ENCODE measurements at regions not wholly inside any gene's neighbourhood (a gene's known extent, or its start where the extent isn't known, plus 50 kb on each side); places are given as distances from the start of the nearest gene placed in this dataset.

DNA sequence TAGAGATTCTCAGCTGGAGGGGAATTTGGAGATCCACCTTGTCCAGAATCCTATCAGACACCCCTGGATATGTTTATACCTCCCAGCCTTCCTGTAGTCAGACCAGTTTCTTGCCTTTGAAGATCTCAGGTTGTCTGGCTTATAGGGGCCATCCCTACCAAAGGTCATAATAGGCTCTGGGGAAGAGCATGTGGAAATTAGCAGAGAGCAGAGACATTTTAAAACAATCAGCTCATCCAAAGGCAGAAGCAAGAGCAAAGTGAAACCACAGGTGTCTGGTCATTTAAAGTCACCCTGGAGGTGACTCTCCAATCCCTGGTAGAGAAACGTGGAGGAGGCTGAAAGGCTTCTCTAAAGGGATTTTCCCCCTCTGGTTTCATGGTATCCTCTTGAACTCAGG lies 299.3 kb upstream of the EEF2KMT start:
- Histone ChIP-seq H3K27me3 (ENCODE audit: control insufficient read depth in 3 of 3, insufficient read depth in 3 of 3, low read length in 3 of 3) (no peaks in the 10 kb centered on the region), H3K9me3 (ENCODE audit: control insufficient read depth in 3 of 3, low read length in 3 of 3) (peaks cover 0 to 4% (median 3%) of the 10 kb centered on the region in 3 donors), H3K27ac (ENCODE audit: low read depth, low read length) (no peak overlapping the region), H3K4me1 (ENCODE audit: control insufficient read depth in 3 of 3, insufficient read depth in 3 of 3, low read length in 3 of 3) (no peaks in the 10 kb centered on the region), H3K36me3 (ENCODE audit: control insufficient read depth in 3 of 3, insufficient read depth in 3 of 3, low read length in 3 of 3) (no peaks in the 10 kb centered on the region), H3K4me3 (ENCODE audit: low read length in 3 of 3) (no peak overlapping the region), H3K9ac (ENCODE audit: low read depth in 1 of 3, low read length in 3 of 3) (no peak overlapping the region)

DNA sequence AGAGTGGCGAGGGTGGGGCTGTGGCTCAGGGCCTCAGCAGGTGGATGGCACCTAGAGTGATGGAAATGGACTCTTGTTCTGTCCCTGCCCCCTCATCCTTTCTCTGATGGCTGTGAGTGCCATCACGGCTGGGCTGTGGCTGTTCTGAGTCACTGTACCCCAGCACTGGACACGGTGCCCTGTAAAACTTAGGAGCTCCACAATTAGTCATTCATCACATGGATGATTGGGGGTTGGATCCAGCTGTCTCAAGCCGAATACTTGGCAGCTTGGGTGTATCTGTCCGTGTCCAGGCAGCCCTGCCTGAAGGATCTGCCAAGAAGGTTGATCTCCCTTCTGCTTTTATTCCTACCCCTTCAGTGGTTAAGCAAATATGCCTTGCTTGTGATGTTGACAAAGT lies 295.5 kb upstream of the EEF2KMT start:
- Histone ChIP-seq H3K27me3 (ENCODE audit: control insufficient read depth in 3 of 3, insufficient read depth in 3 of 3, low read length in 3 of 3) (no peaks in the 10 kb centered on the region), H3K4me3 (ENCODE audit: low read length in 3 of 3) (no peak overlapping the region), H3K36me3 (ENCODE audit: control insufficient read depth in 3 of 3, insufficient read depth in 3 of 3, low read length in 3 of 3) (no peaks in the 10 kb centered on the region), H3K9me3 (ENCODE audit: control insufficient read depth in 3 of 3, low read length in 3 of 3) (peaks cover 1 to 3% (median 2%) of the 10 kb centered on the region in 3 donors), H3K27ac (ENCODE audit: low read depth, low read length) (no peak overlapping the region), H3K4me1 (ENCODE audit: control insufficient read depth in 3 of 3, insufficient read depth in 3 of 3, low read length in 3 of 3) (no peaks in the 10 kb centered on the region), H3K9ac (ENCODE audit: low read depth in 1 of 3, low read length in 3 of 3) (no peak overlapping the region)

DNA sequence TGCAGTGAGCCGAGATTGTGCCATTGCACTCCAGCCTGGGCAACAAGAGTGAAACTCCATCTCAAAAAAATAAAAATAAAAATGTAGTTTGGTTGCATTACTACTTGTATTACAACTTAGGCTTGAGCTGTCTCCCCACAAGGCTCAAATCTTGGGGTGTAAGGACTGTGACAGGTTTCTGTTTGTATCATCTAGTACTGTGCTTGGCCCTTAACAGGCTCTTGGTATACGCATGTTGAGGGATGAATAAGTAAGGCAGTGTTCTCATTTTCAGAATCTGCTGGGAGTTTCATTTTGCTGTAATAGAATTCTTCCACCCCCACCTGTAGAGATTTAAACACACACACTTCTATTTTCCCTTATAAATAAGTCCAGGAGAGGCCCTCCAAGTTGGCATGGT lies 289.4 kb upstream of the EEF2KMT start:
- peaks cover 0 to 9% (median 4%) of the 10 kb centered on the region in 3 donors for H3K9me3 ChIP-seq (ENCODE audit: control insufficient read depth in 3 of 3, low read length in 3 of 3)
- no peaks in the 10 kb centered on the region for H3K36me3 ChIP-seq (ENCODE audit: control insufficient read depth in 3 of 3, insufficient read depth in 3 of 3, low read length in 3 of 3)
- H3K9ac ChIP-seq (ENCODE audit: low read depth in 1 of 3, low read length in 3 of 3), result no peak overlapping the region
- no peaks in the 10 kb centered on the region for H3K4me1 ChIP-seq (ENCODE audit: control insufficient read depth in 3 of 3, insufficient read depth in 3 of 3, low read length in 3 of 3)
- H3K27me3 ChIP-seq (ENCODE audit: control insufficient read depth in 3 of 3, insufficient read depth in 3 of 3, low read length in 3 of 3), result no peaks in the 10 kb centered on the region
- no peak overlapping the region for H3K4me3 ChIP-seq (ENCODE audit: low read length in 3 of 3)
- no peak overlapping the region for H3K27ac ChIP-seq (ENCODE audit: low read depth, low read length)

DNA sequence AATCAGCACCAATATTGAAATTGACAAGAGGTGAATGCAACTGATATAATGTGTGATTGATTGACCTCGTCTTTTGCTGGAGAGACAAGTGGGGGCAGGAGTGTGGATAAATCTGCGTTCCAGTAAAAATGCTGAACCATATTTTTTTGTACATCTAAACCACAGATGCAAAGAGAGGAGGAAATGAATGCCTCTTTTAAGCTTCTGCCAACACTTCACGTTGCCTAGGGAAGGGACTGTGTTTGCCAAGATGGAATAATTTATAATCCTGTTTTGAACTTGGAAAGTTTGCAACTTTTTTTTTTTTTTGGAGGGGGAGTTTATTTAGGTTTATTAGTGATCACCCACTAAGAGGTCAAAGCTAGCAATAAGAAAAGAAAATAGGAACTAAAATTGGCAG lies 288.2 kb upstream of the EEF2KMT start:
- Histone ChIP-seq H3K27ac (ENCODE audit: low read depth, low read length) (no peak overlapping the region), H3K9me3 (ENCODE audit: control insufficient read depth in 3 of 3, low read length in 3 of 3) (peaks cover 0 to 9% (median 4%) of the 10 kb centered on the region in 3 donors), H3K27me3 (ENCODE audit: control insufficient read depth in 3 of 3, insufficient read depth in 3 of 3, low read length in 3 of 3) (no peaks in the 10 kb centered on the region), H3K4me1 (ENCODE audit: control insufficient read depth in 3 of 3, insufficient read depth in 3 of 3, low read length in 3 of 3) (no peaks in the 10 kb centered on the region), H3K9ac (ENCODE audit: low read depth in 1 of 3, low read length in 3 of 3) (no peak overlapping the region), H3K36me3 (ENCODE audit: control insufficient read depth in 3 of 3, insufficient read depth in 3 of 3, low read length in 3 of 3) (no peaks in the 10 kb centered on the region), H3K4me3 (ENCODE audit: low read length in 3 of 3) (no peak overlapping the region)

DNA sequence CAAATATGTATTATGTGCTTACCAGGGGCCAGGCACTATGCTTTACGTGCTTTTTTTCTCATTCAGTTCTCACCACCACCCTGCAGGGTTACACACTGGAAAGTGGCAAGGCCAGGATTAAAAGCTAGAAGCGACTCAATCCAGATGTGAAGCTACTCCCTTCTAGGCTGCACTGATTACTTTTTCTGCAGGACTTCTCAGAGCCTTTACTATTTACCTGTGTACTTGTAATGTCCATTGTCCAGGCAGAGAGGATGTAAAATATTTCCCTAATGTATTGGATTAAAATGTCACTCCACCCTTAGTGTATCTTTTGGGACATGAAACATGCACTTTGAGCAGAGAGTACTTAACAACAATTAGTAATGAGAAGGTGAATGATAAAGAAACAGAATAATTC lies 287.5 kb upstream of the EEF2KMT start:
- Histone ChIP-seq H3K9me3 (ENCODE audit: control insufficient read depth in 3 of 3, low read length in 3 of 3) (peaks cover 0 to 7% (median 4%) of the 10 kb centered on the region in 3 donors), H3K27ac (ENCODE audit: low read depth, low read length) (no peak overlapping the region)

DNA sequence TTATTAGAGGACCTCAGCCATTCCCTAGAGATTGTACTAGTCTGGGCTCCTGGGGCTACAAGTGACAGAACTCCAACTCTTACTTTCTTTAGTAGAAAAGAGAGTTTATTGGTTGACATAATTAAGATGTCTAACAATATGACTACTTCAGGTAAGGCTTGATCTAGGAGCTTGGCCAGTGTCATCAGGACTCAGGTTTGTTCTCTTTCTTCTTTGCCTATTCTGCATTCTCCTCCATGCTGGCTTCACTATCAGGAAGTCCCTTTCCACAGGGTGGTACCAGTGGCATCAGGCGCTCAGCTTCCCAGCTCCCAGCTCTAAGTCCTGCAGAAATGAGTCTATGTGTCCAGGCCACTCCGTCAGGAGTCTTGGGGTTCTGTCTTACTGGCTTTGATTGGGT lies 286.1 kb upstream of the EEF2KMT start:
- Histone ChIP-seq H3K36me3 (ENCODE audit: control insufficient read depth in 3 of 3, insufficient read depth in 3 of 3, low read length in 3 of 3) (no peaks in the 10 kb centered on the region), H3K27me3 (ENCODE audit: control insufficient read depth in 3 of 3, insufficient read depth in 3 of 3, low read length in 3 of 3) (no peaks in the 10 kb centered on the region), H3K9me3 (ENCODE audit: control insufficient read depth in 3 of 3, low read length in 3 of 3) (peaks cover 0 to 7% (median 4%) of the 10 kb centered on the region in 3 donors), H3K4me1 (ENCODE audit: control insufficient read depth in 3 of 3, insufficient read depth in 3 of 3, low read length in 3 of 3) (no peaks in the 10 kb centered on the region), H3K27ac (ENCODE audit: low read depth, low read length) (no peak overlapping the region), H3K4me3 (ENCODE audit: low read length in 3 of 3) (no peak overlapping the region), H3K9ac (ENCODE audit: low read depth in 1 of 3, low read length in 3 of 3) (no peak overlapping the region)

More for the DNA sequence above, 287.5 kb upstream of the EEF2KMT start:
- Histone ChIP-seq H3K36me3 (ENCODE audit: control insufficient read depth in 3 of 3, insufficient read depth in 3 of 3, low read length in 3 of 3) (no peaks in the 10 kb centered on the region), H3K4me1 (ENCODE audit: control insufficient read depth in 3 of 3, insufficient read depth in 3 of 3, low read length in 3 of 3) (no peaks in the 10 kb centered on the region), H3K9ac (ENCODE audit: low read depth in 1 of 3, low read length in 3 of 3) (no peak overlapping the region), H3K4me3 (ENCODE audit: low read length in 3 of 3) (no peak overlapping the region), H3K27me3 (ENCODE audit: control insufficient read depth in 3 of 3, insufficient read depth in 3 of 3, low read length in 3 of 3) (no peaks in the 10 kb centered on the region)

DNA sequence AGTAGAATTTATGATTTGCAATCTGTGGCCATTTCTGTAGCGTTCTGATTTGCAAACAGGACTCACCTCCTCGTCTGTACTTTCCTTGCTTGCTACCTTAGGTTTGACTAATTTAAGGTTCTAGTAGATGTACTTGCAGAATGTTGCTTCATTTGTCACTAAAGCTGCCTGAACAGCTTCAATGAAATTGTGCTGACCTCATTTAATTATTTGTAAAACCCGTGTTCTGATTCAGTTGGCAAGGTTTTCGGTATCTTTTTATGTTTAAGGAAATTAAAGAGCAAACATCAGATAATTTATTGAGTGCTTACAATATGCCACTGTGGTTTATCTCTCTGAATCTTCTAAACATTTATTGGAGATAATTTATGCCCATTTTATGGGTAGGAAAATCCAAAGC lies 284.9 kb upstream of the EEF2KMT start:
- Histone ChIP-seq H3K27me3 (ENCODE audit: control insufficient read depth in 3 of 3, insufficient read depth in 3 of 3, low read length in 3 of 3) (no peaks in the 10 kb centered on the region), H3K9ac (ENCODE audit: low read depth in 1 of 3, low read length in 3 of 3) (no peak overlapping the region), H3K4me3 (ENCODE audit: low read length in 3 of 3) (no peak overlapping the region), H3K27ac (ENCODE audit: low read depth, low read length) (no peak overlapping the region), H3K36me3 (ENCODE audit: control insufficient read depth in 3 of 3, insufficient read depth in 3 of 3, low read length in 3 of 3) (no peaks in the 10 kb centered on the region), H3K9me3 (ENCODE audit: control insufficient read depth in 3 of 3, low read length in 3 of 3) (peaks cover 0 to 4% (median 3%) of the 10 kb centered on the region in 3 donors), H3K4me1 (ENCODE audit: control insufficient read depth in 3 of 3, insufficient read depth in 3 of 3, low read length in 3 of 3) (no peaks in the 10 kb centered on the region)

DNA sequence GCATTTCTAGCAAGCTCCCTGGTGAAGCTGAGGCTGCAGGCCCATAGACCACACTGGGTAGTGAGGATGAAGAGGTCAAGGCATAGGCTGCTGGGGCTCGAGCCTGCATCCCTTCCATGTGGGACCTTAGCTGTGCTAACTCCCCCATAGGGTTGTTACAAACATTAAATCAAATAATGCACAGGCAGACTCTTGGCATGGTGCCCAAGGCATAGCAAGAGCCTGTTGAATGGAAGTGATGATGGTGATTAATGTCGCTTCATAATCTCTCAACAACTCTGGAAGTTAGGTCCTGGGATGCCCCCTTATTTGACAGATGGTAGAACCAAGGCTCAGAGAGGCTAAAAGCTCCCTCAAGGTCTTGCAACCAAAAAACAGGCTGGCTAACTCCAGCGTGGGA lies 283.9 kb upstream of the EEF2KMT start:
- Histone ChIP-seq H3K36me3 (ENCODE audit: control insufficient read depth in 3 of 3, insufficient read depth in 3 of 3, low read length in 3 of 3) (no peaks in the 10 kb centered on the region), H3K4me3 (ENCODE audit: low read length in 3 of 3) (no peak overlapping the region), H3K27me3 (ENCODE audit: control insufficient read depth in 3 of 3, insufficient read depth in 3 of 3, low read length in 3 of 3) (no peaks in the 10 kb centered on the region), H3K27ac (ENCODE audit: low read depth, low read length) (no peak overlapping the region), H3K4me1 (ENCODE audit: control insufficient read depth in 3 of 3, insufficient read depth in 3 of 3, low read length in 3 of 3) (no peaks in the 10 kb centered on the region), H3K9ac (ENCODE audit: low read depth in 1 of 3, low read length in 3 of 3) (no peak overlapping the region), H3K9me3 (ENCODE audit: control insufficient read depth in 3 of 3, low read length in 3 of 3) (peaks cover 0 to 2% (median 2%) of the 10 kb centered on the region in 3 donors)

DNA sequence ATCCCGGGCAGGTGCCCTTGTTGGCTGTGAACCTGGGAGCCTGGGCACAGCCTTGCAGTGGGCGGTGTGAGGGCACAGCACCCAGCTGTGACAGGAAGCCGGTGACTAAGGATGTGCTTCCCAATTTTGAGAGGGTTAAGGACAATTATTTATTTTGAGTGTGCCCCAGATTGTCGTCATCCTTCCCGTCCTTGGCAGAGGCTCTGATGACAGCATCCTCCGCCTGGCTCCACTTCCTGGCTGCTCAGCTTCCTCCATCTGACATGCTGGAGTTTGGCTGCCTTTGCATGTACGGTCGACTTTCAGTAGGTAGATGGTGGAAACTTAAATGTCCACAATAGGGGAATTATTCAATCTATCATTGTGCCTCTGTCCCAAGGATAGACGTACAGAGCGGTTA lies 282.4 kb upstream of the EEF2KMT start:
- Histone ChIP-seq H3K36me3 (ENCODE audit: control insufficient read depth in 3 of 3, insufficient read depth in 3 of 3, low read length in 3 of 3) (no peaks in the 10 kb centered on the region), H3K4me1 (ENCODE audit: control insufficient read depth in 3 of 3, insufficient read depth in 3 of 3, low read length in 3 of 3) (no peaks in the 10 kb centered on the region), H3K9ac (ENCODE audit: low read depth in 1 of 3, low read length in 3 of 3) (no peak overlapping the region), H3K27ac (ENCODE audit: low read depth, low read length) (no peak overlapping the region), H3K4me3 (ENCODE audit: low read length in 3 of 3) (no peak overlapping the region), H3K9me3 (ENCODE audit: control insufficient read depth in 3 of 3, low read length in 3 of 3) (peaks cover 0 to 2% (median under 1%) of the 10 kb centered on the region in 3 donors), H3K27me3 (ENCODE audit: control insufficient read depth in 3 of 3, insufficient read depth in 3 of 3, low read length in 3 of 3) (no peaks in the 10 kb centered on the region)

DNA sequence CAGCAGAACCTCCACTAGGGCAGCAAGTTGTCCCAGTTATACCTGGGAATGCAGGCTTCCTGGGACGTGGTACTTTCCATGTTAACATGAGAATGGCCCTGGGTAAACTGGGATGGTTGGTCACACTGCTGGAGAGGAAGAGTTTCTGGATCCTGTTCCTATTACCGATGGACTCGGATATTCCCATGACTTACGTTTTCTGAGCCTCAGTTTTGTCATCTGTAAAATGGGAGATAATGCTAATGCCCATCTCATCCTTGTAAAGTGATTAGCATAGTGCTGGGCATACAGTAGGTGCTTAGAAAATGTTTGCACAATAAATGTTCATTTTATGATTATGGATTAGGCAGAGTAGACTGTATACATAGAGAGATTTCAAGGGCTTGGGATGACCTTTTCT lies 280.9 kb upstream of the EEF2KMT start:
- H3K9ac ChIP-seq (ENCODE audit: low read depth in 1 of 3, low read length in 3 of 3), result no peak overlapping the region
- no peaks in the 10 kb centered on the region for H3K4me1 ChIP-seq (ENCODE audit: control insufficient read depth in 3 of 3, insufficient read depth in 3 of 3, low read length in 3 of 3)
- H3K27me3 ChIP-seq (ENCODE audit: control insufficient read depth in 3 of 3, insufficient read depth in 3 of 3, low read length in 3 of 3), result no peaks in the 10 kb centered on the region
- no peak overlapping the region for H3K27ac ChIP-seq (ENCODE audit: low read depth, low read length)
- H3K9me3 ChIP-seq (ENCODE audit: control insufficient read depth in 3 of 3, low read length in 3 of 3), result peaks cover 0 to 2% (median 0%) of the 10 kb centered on the region in 3 donors
- no peak overlapping the region for H3K4me3 ChIP-seq (ENCODE audit: low read length in 3 of 3)
- no peaks in the 10 kb centered on the region for H3K36me3 ChIP-seq (ENCODE audit: control insufficient read depth in 3 of 3, insufficient read depth in 3 of 3, low read length in 3 of 3)
